Fibroblast of the conjunctiva (primary cell): ENCODE measurements at regions not wholly inside any gene's neighbourhood (a gene's known extent, or its start where the extent isn't known, plus 50 kb on each side); places are given as distances from the start of the nearest gene placed in this dataset.

Experiments
- DNase-seq: peaks from one replicate; pipeline ENCODE4 v3.0.0-alpha.2; 2010; ENCODE audit warnings: low read depth

GRCh38 chr15:38647683-38648082 is 83.1 kb upstream of the RASGRP1 start:
- no peak for DNase-seq

GRCh38 chr15:38648121-38648843 is 83.7 kb upstream of the RASGRP1 start:
- DNase-seq, result no peak

- no peak for DNase-seq
Measured at GRCh38 chr15:38650384-38650783, 85.8 kb upstream of the RASGRP1 start.

- no peak for DNase-seq
Measured at GRCh38 chr15:38650936-38651327, 86.3 kb upstream of the RASGRP1 start.

- no peak for DNase-seq
Measured at GRCh38 chr15:38651328-38652038, 86.9 kb upstream of the RASGRP1 start.

- no peak for DNase-seq
Measured at GRCh38 chr15:38652183-38652794, 87.7 kb upstream of the RASGRP1 start.

GRCh38 chr15:38652998-38653397 is 88.4 kb upstream of the RASGRP1 start:
- DNase-seq, result no peak

- no peak for DNase-seq
Measured at GRCh38 chr15:38658431-38658830, 93.8 kb upstream of the RASGRP1 start.

GRCh38 chr15:38660738-38661137 is 96.1 kb upstream of the RASGRP1 start:
- DNase-seq, result no peak

- DNase-seq, result no peak
Measured at GRCh38 chr15:38662033-38662802, 97.6 kb upstream of the RASGRP1 start.

GRCh38 chr15:38662805-38663204 is 98.2 kb upstream of the RASGRP1 start:
- no peak for DNase-seq

- no peak for DNase-seq
Measured at GRCh38 chr15:38665586-38666305, 101.1 kb upstream of the RASGRP1 start.

- DNase-seq, result no peak
Measured at GRCh38 chr15:38666865-38667510, 102.4 kb upstream of the RASGRP1 start.

- DNase-seq, result no peak
Measured at GRCh38 chr15:38667890-38668850, 103.6 kb upstream of the RASGRP1 start.

GRCh38 chr15:38668898-38669391 is 104.3 kb upstream of the RASGRP1 start:
- DNase-seq, result no peak

- DNase-seq, result no peak
Measured at GRCh38 chr15:38670128-38671005, 105.8 kb upstream of the RASGRP1 start.

GRCh38 chr15:38671006-38671387 is 106.4 kb upstream of the RASGRP1 start:
- no peak for DNase-seq

GRCh38 chr15:38671675-38672254 is 107.2 kb upstream of the RASGRP1 start:
- no peak for DNase-seq

- no peak for DNase-seq
Measured at GRCh38 chr15:38672273-38672672, 107.7 kb upstream of the RASGRP1 start.
